GM23248 (cell line): ENCODE measurements at regions not wholly inside any gene's neighbourhood (a gene's known extent, or its start where the extent isn't known, plus 50 kb on each side); places are given as distances from the start of the nearest gene placed in this dataset.

Source experiments
- EZH2 ChIP-seq: fragments of 200-600 bp; sonication (generic); IDR thresholded peaks from 2 replicates; pipeline ENCODE4 v1.6.1; 2018; ENCODE audit warnings: antibody characterized with exemption, mild to moderate bottlenecking; ENCODE audit not compliant: insufficient read depth, poor library complexity, severe bottlenecking
- EZH2phosphoT487 ChIP-seq: fragments of 200-600 bp; sonication (generic); IDR thresholded peaks from 2 replicates; pipeline ENCODE4 v1.6.1; 2018; ENCODE audit warnings: antibody characterized with exemption, moderate library complexity, mild to moderate bottlenecking, low read depth; ENCODE audit not compliant: insufficient read depth

GRCh38 chr5:92665506-92665905 is 915.5 kb downstream of the NR2F1-AS1 start:
- TF ChIP-seq EZH2 (no peak), EZH2phosphoT487 (no peak)
